GM23338 (cell line): ENCODE measurements at regions not wholly inside any gene's neighbourhood (a gene's known extent, or its start where the extent isn't known, plus 50 kb on each side); places are given as distances from the start of the nearest gene placed in this dataset.

ENCODE experiments used
- ATAC-seq: fragments of 200-7000 bp; cut with Tn5 transposase; 3 replicates; pipeline ENCODE4 v1.9.1; 2020
- DNase-seq: peaks from one replicate; pipeline ENCODE4 v3.0.0-alpha.2; 2015; ENCODE audit warnings: low spot score
- H2AFZ ChIP-seq: fragments of 200-600 bp; sonication (generic); 2 replicates; pipeline ENCODE4 v1.8.0; 2016; ENCODE audit warnings: antibody characterized with exemption, mild to moderate bottlenecking, moderate library complexity
- H3F3A ChIP-seq: fragments of 200-600 bp; sonication (generic); replicated peaks from 2 replicates; pipeline ENCODE4 v1.8.0; 2017; ENCODE audit warnings: antibody characterized with exemption, mixed run types, low read depth
- H3K27ac ChIP-seq: fragments of 200-600 bp; sonication (generic); 2 replicates; pipeline ENCODE4 v1.6.1; 2016; ENCODE audit warnings: low read depth
- H3K27me3 ChIP-seq: fragments of 200-600 bp; sonication (generic); 2 replicates; pipeline ENCODE4 v1.8.0; 2016; ENCODE audit warnings: mild to moderate bottlenecking, mixed run types, moderate library complexity; ENCODE audit not compliant: insufficient read depth
- H3K36me3 ChIP-seq: fragments of 200-600 bp; sonication (generic); 2 replicates; pipeline ENCODE4 v1.8.0; 2016; ENCODE audit warnings: mild to moderate bottlenecking; ENCODE audit not compliant: insufficient read depth
- H3K4me1 ChIP-seq: fragments of 200-600 bp; sonication (generic); 2 replicates; pipeline ENCODE4 v1.8.0; 2016; ENCODE audit warnings: mild to moderate bottlenecking, moderate library complexity; ENCODE audit not compliant: insufficient read depth
- H3K4me2 ChIP-seq: fragments of 200-600 bp; sonication (generic); 2 replicates; pipeline ENCODE4 v1.7.1; 2017; ENCODE audit warnings: mixed run types
- H3K4me3 ChIP-seq: fragments of 200-600 bp; sonication (generic); 2 replicates; pipeline ENCODE4 v1.6.1; 2016; ENCODE audit warnings: mixed run types
- H3K79me2 ChIP-seq: fragments of 200-600 bp; sonication (generic); replicated peaks from 2 replicates; pipeline ENCODE4 v1.8.0; 2017; ENCODE audit warnings: mild to moderate bottlenecking; ENCODE audit not compliant: insufficient read depth
- H3K9me2 ChIP-seq: fragments of 200-600 bp; sonication (generic); 2 replicates; pipeline ENCODE4 v1.8.0; 2017; ENCODE audit not compliant: insufficient read depth
- H4K20me1 ChIP-seq: fragments of 200-600 bp; sonication (generic); replicated peaks from 2 replicates; pipeline ENCODE4 v1.8.0; 2017; ENCODE audit warnings: mild to moderate bottlenecking; ENCODE audit not compliant: insufficient read depth
- H3K27ac Mint-ChIP-seq: 2 replicates; pipeline ENCODE4 v1.8.0; 2020; ENCODE audit warnings: inconsistent platforms, mild to moderate bottlenecking, moderate library complexity, mixed read lengths
- H3K27me3 Mint-ChIP-seq: 3 replicates; pipeline ENCODE4 v1.8.0; 2022; ENCODE audit warnings: low read depth, mild to moderate bottlenecking, moderate library complexity, mixed read lengths, inconsistent platforms; ENCODE audit not compliant: insufficient read depth, poor library complexity
- H3K36me3 Mint-ChIP-seq: 3 replicates; pipeline ENCODE4 v1.8.0; 2021; ENCODE audit warnings: low read depth, mild to moderate bottlenecking, inconsistent platforms, moderate library complexity, mixed read lengths
- H3K4me1 Mint-ChIP-seq: 3 replicates; pipeline ENCODE4 v1.8.0; 2020; ENCODE audit warnings: mild to moderate bottlenecking, inconsistent platforms, mixed read lengths
- H3K4me3 Mint-ChIP-seq: 3 replicates; pipeline ENCODE4 v1.8.0; 2021; ENCODE audit warnings: moderate library complexity, mild to moderate bottlenecking, inconsistent platforms, mixed read lengths
- H3K9me3 Mint-ChIP-seq: 3 replicates; pipeline ENCODE4 v1.8.0; 2020; ENCODE audit warnings: moderate library complexity, mild to moderate bottlenecking, inconsistent platforms, mixed read lengths
- CREB1 ChIP-seq: fragments of 250-450 bp; sonication (Bioruptor Pico); IDR thresholded peaks from 2 replicates; pipeline ENCODE4 v1.5.0; 2020; ENCODE audit warnings: low read depth, mild to moderate bottlenecking, moderate library complexity
- EZH2 ChIP-seq: fragments of 200-600 bp; sonication (generic); IDR thresholded peaks from one replicate; pipeline ENCODE4 v1.8.0; 2017; ENCODE audit warnings: antibody characterized with exemption, mild to moderate bottlenecking, low read depth; ENCODE audit not compliant: unreplicated experiment
- NANOG ChIP-seq: IDR thresholded peaks from 2 replicates; pipeline ENCODE4 v1.6.1; 2016; ENCODE audit warnings: antibody characterized with exemption, borderline replicate concordance
- POLR2AphosphoS5 ChIP-seq: IDR thresholded peaks from 2 replicates; pipeline ENCODE4 v1.6.1; 2016; ENCODE audit warnings: antibody characterized with exemption, low read depth
- TF ChIP-seq, protein P1 (sequence below): fragments of 250-450 bp; sonication (Bioruptor Pico); IDR thresholded peaks from 2 replicates; pipeline ENCODE4 v1.5.0; 2020; ENCODE audit warnings: mild to moderate bottlenecking, moderate library complexity
- TF ChIP-seq, protein P2 (sequence below): IDR thresholded peaks from one replicate; pipeline ENCODE4 v1.6.1; 2018; ENCODE audit warnings: antibody characterized with exemption; ENCODE audit not compliant: unreplicated experiment
- TF ChIP-seq, protein P3 (sequence below): IDR thresholded peaks from 2 replicates; pipeline ENCODE4 v1.6.1; 2016; ENCODE audit warnings: antibody characterized with exemption

DNA sequence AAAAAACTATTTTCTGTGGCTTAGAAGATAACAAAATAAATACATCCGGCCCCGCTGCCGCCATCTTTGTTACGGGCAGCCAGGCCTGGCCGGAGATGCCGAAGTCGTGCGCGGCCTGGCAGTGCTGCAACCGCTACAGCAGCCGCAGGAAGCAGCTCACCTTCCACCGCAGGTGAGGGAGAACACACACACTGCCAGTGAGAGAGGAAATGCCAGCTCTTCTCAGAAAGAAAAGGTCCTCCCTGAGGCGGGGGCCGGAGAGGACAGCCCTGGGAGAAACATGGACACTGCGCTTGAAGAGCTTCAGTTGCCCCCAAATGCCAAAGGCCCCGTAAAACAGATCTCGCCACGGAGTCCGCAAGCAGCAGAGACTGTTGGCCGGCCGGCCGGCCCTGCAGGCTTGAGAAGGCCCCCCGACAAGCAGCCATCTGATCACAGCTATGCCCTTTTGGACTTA, 323.2 kb downstream of the AMY1C start:
- Mint-ChIP-seq H3K4me3 (no peak overlapping the region), H3K9me3 (no peaks in the 10 kb centered on the region), H3K4me1 (no peaks in the 10 kb centered on the region), H3K36me3 (no peaks in the 10 kb centered on the region), H3K27ac (no peak overlapping the region), H3K27me3 (no peaks in the 10 kb centered on the region)
- H3K27me3 ChIP-seq, result no peaks in the 10 kb centered on the region
- H3F3A ChIP-seq, result no peaks in the 10 kb centered on the region
- DNase-seq, result no peak
- no peaks in the 10 kb centered on the region for H3K79me2 ChIP-seq
- peak overlapping the region; percentile 63; the same call in 1 of the 2 replicates for H2AFZ ChIP-seq
- H3K27ac ChIP-seq, result no peak overlapping the region
- no peak overlapping the region for H3K4me2 ChIP-seq
- H3K4me3 ChIP-seq, result no peak overlapping the region
- H3K9me2 ChIP-seq, result no peaks in the 10 kb centered on the region; the same call in 1 of the 2 replicates
- no peaks in the 10 kb centered on the region for H3K36me3 ChIP-seq
- no peak for ATAC-seq
- TF ChIP-seq, protein P1, sequence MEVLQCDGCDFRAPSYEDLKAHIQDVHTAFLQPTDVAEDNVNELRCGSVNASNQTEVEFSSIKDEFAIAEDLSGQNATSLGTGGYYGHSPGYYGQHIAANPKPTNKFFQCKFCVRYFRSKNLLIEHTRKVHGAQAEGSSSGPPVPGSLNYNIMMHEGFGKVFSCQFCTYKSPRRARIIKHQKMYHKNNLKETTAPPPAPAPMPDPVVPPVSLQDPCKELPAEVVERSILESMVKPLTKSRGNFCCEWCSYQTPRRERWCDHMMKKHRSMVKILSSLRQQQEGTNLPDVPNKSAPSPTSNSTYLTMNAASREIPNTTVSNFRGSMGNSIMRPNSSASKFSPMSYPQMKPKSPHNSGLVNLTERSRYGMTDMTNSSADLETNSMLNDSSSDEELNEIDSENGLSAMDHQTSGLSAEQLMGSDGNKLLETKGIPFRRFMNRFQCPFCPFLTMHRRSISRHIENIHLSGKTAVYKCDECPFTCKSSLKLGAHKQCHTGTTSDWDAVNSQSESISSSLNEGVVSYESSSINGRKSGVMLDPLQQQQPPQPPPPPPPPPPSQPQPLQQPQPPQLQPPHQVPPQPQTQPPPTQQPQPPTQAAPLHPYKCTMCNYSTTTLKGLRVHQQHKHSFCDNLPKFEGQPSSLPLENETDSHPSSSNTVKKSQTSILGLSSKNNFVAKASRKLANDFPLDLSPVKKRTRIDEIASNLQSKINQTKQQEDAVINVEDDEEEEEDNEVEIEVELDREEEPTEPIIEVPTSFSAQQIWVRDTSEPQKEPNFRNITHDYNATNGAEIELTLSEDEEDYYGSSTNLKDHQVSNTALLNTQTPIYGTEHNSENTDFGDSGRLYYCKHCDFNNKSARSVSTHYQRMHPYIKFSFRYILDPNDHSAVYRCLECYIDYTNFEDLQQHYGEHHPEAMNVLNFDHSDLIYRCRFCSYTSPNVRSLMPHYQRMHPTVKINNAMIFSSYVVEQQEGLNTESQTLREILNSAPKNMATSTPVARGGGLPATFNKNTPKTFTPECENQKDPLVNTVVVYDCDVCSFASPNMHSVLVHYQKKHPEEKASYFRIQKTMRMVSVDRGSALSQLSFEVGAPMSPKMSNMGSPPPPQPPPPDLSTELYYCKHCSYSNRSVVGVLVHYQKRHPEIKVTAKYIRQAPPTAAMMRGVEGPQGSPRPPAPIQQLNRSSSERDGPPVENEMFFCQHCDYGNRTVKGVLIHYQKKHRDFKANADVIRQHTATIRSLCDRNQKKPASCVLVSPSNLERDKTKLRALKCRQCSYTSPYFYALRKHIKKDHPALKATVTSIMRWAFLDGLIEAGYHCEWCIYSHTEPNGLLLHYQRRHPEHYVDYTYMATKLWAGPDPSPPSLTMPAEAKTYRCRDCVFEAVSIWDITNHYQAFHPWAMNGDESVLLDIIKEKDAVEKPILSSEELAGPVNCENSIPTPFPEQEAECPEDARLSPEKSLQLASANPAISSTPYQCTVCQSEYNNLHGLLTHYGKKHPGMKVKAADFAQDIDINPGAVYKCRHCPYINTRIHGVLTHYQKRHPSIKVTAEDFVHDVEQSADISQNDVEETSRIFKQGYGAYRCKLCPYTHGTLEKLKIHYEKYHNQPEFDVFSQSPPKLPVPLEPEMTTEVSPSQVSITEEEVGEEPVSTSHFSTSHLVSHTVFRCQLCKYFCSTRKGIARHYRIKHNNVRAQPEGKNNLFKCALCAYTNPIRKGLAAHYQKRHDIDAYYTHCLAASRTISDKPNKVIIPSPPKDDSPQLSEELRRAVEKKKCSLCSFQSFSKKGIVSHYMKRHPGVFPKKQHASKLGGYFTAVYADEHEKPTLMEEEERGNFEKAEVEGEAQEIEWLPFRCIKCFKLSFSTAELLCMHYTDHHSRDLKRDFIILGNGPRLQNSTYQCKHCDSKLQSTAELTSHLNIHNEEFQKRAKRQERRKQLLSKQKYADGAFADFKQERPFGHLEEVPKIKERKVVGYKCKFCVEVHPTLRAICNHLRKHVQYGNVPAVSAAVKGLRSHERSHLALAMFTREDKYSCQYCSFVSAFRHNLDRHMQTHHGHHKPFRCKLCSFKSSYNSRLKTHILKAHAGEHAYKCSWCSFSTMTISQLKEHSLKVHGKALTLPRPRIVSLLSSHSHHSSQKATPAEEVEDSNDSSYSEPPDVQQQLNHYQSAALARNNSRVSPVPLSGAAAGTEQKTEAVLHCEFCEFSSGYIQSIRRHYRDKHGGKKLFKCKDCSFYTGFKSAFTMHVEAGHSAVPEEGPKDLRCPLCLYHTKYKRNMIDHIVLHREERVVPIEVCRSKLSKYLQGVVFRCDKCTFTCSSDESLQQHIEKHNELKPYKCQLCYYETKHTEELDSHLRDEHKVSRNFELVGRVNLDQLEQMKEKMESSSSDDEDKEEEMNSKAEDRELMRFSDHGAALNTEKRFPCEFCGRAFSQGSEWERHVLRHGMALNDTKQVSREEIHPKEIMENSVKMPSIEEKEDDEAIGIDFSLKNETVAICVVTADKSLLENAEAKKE (CRISPR knock-in tag), result no peak
- TF ChIP-seq, protein P2, sequence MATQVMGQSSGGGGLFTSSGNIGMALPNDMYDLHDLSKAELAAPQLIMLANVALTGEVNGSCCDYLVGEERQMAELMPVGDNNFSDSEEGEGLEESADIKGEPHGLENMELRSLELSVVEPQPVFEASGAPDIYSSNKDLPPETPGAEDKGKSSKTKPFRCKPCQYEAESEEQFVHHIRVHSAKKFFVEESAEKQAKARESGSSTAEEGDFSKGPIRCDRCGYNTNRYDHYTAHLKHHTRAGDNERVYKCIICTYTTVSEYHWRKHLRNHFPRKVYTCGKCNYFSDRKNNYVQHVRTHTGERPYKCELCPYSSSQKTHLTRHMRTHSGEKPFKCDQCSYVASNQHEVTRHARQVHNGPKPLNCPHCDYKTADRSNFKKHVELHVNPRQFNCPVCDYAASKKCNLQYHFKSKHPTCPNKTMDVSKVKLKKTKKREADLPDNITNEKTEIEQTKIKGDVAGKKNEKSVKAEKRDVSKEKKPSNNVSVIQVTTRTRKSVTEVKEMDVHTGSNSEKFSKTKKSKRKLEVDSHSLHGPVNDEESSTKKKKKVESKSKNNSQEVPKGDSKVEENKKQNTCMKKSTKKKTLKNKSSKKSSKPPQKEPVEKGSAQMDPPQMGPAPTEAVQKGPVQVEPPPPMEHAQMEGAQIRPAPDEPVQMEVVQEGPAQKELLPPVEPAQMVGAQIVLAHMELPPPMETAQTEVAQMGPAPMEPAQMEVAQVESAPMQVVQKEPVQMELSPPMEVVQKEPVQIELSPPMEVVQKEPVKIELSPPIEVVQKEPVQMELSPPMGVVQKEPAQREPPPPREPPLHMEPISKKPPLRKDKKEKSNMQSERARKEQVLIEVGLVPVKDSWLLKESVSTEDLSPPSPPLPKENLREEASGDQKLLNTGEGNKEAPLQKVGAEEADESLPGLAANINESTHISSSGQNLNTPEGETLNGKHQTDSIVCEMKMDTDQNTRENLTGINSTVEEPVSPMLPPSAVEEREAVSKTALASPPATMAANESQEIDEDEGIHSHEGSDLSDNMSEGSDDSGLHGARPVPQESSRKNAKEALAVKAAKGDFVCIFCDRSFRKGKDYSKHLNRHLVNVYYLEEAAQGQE, result no peak
- TF ChIP-seq EZH2, result no peak
- no peak for TF ChIP-seq NANOG
- TF ChIP-seq, protein P3, sequence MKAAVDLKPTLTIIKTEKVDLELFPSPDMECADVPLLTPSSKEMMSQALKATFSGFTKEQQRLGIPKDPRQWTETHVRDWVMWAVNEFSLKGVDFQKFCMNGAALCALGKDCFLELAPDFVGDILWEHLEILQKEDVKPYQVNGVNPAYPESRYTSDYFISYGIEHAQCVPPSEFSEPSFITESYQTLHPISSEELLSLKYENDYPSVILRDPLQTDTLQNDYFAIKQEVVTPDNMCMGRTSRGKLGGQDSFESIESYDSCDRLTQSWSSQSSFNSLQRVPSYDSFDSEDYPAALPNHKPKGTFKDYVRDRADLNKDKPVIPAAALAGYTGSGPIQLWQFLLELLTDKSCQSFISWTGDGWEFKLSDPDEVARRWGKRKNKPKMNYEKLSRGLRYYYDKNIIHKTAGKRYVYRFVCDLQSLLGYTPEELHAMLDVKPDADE, result no peak
- no peak for TF ChIP-seq CREB1 (CRISPR knock-in tag)
- no peak for TF ChIP-seq POLR2AphosphoS5
- H3K4me1 ChIP-seq, result no peaks in the 10 kb centered on the region
- H4K20me1 ChIP-seq, result no peaks in the 10 kb centered on the region
